ENCODE measurements at regions not wholly inside any gene's neighbourhood (a gene's known extent, or its start where the extent isn't known, plus 50 kb on each side); places are given as distances from the start of the nearest gene placed in this dataset.
A peak's percentile ranks its signal among the peaks of the same experiment; 100 is the strongest.

DNA sequence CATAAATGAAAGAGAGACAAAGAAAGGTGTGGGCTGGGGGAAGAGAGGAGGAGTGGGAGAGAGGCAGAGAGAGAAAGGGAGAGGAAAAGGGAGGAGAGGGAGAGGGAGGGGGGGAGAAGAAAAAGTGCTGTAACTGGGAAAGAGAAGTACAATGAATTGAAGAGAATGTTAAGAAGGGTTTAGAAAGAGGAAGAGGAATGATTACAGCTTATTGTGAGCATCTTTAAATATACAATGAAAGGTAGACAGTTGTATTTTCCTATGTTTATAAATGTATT, 229.1 kb upstream of the PMFBP1 start:
- DNase-seq (no peak), ATAC-seq (no peak)
- Histone ChIP-seq H3K36me3 (no peaks in the 10 kb centered on the region), H3K27ac (no peak overlapping the region), H3K9me3 (no peaks in the 10 kb centered on the region), H3K4me1 (no peaks in the 10 kb centered on the region), H3K27me3 (no peaks in the 10 kb centered on the region), H3K4me3 (no peak overlapping the region)
- intact Hi-C loops (cut with DNase I) = no loop called here
- TF ChIP-seq, protein P1, sequence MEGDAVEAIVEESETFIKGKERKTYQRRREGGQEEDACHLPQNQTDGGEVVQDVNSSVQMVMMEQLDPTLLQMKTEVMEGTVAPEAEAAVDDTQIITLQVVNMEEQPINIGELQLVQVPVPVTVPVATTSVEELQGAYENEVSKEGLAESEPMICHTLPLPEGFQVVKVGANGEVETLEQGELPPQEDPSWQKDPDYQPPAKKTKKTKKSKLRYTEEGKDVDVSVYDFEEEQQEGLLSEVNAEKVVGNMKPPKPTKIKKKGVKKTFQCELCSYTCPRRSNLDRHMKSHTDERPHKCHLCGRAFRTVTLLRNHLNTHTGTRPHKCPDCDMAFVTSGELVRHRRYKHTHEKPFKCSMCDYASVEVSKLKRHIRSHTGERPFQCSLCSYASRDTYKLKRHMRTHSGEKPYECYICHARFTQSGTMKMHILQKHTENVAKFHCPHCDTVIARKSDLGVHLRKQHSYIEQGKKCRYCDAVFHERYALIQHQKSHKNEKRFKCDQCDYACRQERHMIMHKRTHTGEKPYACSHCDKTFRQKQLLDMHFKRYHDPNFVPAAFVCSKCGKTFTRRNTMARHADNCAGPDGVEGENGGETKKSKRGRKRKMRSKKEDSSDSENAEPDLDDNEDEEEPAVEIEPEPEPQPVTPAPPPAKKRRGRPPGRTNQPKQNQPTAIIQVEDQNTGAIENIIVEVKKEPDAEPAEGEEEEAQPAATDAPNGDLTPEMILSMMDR (IDR thresholded peaks at IDR 0.05) = no peak
- no peak for TF ChIP-seq POLR2A (IDR thresholded peaks at IDR 0.05)

DNA sequence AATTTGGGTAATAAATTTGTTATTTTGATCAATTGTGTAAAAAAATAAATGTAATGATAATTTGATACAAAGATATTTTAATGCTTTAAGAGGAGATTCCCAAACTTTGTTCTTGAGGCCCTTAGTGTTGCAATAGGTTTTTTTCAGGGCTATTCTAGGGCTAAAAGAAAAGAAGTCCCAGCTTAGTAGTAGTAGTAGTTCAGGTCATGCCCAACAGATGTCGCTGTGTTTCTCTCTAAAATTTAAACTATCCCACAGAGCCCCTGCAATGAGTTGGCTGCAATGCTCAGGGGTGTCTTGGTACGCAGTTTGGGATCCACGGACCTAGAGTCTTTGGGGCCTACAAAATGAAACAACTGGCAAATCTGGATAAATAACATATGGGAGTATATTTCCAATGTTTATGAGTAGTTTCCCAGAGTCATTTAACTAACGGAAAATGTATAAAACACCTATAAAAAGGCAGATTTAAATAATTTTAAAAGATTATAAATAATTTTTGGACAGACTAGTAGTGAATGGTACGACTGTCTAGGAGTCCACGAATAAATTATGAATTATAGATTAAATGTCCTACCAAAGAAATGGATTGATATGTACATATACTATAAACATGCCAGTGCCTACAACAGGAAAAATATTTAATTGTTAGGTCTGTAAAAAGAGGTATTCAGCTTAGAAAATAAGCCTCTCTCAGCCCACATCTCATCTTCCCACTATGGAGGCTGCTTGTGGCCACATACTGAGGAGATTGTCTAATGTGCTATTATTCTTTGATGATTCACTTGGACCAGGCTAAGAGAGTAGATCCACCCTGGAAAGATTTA, 228.5 kb upstream of the PMFBP1 start:
- 30% methylated on average over 6 of the region's 6 CpGs for WGBS (ENCODE audit: insufficient coverage, low coverage, low lambda C conversion rate, missing lambda C conversion rate)
- intact Hi-C loops (cut with DNase I) = no loop called here
- no peak for DNase-seq
- H3K27me3 ChIP-seq = no peaks in the 10 kb centered on the region
- H3K27ac ChIP-seq = no peak overlapping the region
- no peak for TF ChIP-seq POLR2A (IDR thresholded peaks at IDR 0.05)
- TF ChIP-seq, protein P1 (IDR thresholded peaks at IDR 0.05) = peak; percentile 55 to 74 (median 69)
- no peak overlapping the region for H3K4me3 ChIP-seq
- H3K9me3 ChIP-seq = no peaks in the 10 kb centered on the region
- peak; percentile 83 to 88 (median 88) for ATAC-seq
- H3K4me1 ChIP-seq = no peaks in the 10 kb centered on the region
- H3K36me3 ChIP-seq = no peaks in the 10 kb centered on the region

DNA sequence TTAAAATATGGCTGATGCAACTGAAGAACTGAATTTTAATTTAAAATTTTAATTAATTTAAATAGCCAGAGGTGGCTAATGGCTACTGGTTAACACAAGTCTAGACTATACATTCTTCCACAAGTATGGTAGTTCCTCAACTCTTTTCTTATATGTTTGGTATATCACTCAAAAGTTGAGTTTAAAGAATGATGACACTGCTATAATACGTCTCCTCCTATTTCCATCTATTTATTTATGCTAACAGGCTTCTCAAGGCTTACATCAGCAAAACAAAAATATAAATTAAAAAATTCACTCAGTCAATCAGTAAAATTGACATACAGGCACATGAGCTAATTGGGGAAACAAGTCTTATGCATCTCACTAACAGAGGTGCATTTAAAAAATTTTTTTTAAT, 227.9 kb upstream of the PMFBP1 start:
- no peak for DNase-seq
- Histone ChIP-seq H3K4me1 (no peaks in the 10 kb centered on the region), H3K36me3 (no peaks in the 10 kb centered on the region), H3K4me3 (no peak overlapping the region), H3K27ac (no peak overlapping the region), H3K9me3 (no peaks in the 10 kb centered on the region), H3K27me3 (no peaks in the 10 kb centered on the region)
- 77% methylated on average over 1 of the region's 1 CpG for WGBS (ENCODE audit: insufficient coverage, low coverage, low lambda C conversion rate, missing lambda C conversion rate)
- TF ChIP-seq POLR2A (IDR thresholded peaks at IDR 0.05) = no peak
- TF ChIP-seq, protein P1 (IDR thresholded peaks at IDR 0.05) = no peak
- ATAC-seq = no peak
- intact Hi-C loops (cut with DNase I) = no loop called here

DNA sequence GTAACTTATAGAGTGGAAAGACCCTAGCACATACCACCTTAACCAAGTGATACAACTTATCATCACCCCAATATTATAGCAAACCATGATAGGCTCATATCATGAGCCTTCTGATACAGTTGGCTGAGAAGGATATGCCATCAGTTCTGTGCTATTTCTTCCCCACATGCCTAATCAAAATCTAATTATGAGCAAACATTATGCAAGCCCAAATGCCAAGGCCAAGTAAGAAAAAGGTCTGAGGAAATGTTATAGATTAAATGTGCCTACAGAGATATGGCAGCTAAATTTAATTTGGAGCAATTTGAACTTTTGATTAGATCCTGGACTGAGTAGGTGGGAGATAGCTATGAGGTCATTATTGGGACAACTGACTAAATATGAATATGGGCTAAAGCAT, 225.9 kb upstream of the PMFBP1 start:
- Histone ChIP-seq H3K27me3 (no peaks in the 10 kb centered on the region), H3K4me3 (no peak overlapping the region), H3K36me3 (no peaks in the 10 kb centered on the region), H3K4me1 (no peaks in the 10 kb centered on the region), H3K9me3 (no peaks in the 10 kb centered on the region), H3K27ac (no peak overlapping the region)
- intact Hi-C loops (cut with DNase I) = no loop called here
- DNase-seq = no peak
- TF ChIP-seq, protein P1 (IDR thresholded peaks at IDR 0.05) = no peak
- no peak for TF ChIP-seq POLR2A (IDR thresholded peaks at IDR 0.05)
- ATAC-seq = no peak

DNA sequence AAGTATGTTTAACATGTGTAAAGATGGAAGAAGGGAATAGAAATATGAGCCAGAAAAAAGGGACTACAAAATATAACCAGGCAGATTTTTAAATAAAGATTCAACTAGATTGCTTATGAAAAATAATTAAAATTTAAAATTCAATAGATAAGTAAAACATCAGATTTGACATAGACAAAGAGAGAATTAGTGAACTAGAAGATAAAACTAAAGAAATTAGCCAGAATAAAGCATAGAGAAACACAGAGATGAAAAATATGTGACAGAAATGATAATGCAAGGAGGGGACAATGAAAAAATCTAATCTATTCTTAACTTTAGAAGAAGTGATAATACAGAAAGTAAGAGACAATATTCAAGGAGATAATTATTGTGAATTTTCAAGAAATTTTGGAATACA, 222.6 kb upstream of the PMFBP1 start:
- no peaks in the 10 kb centered on the region for H3K27me3 ChIP-seq
- no peaks in the 10 kb centered on the region for H3K4me1 ChIP-seq
- H3K27ac ChIP-seq = no peak overlapping the region
- no peaks in the 10 kb centered on the region for H3K36me3 ChIP-seq
- no peak for TF ChIP-seq POLR2A (IDR thresholded peaks at IDR 0.05)
- TF ChIP-seq, protein P1 (IDR thresholded peaks at IDR 0.05) = no peak
- no peak for ATAC-seq
- no peak for DNase-seq
- no peak overlapping the region for H3K4me3 ChIP-seq
- intact Hi-C loops (cut with DNase I) = no loop called here
- no peaks in the 10 kb centered on the region for H3K9me3 ChIP-seq

Measured in right lobe of liver (tissue), 6 donors.